EL (cell line): ENCODE measurements at regions not wholly inside any gene's neighbourhood (a gene's known extent, or its start where the extent isn't known, plus 50 kb on each side); places are given as distances from the start of the nearest gene placed in this dataset.

Experiments used
- DNase-seq: peaks from one replicate; pipeline ENCODE4 v3.0.0-alpha.2; 2016

DNA sequence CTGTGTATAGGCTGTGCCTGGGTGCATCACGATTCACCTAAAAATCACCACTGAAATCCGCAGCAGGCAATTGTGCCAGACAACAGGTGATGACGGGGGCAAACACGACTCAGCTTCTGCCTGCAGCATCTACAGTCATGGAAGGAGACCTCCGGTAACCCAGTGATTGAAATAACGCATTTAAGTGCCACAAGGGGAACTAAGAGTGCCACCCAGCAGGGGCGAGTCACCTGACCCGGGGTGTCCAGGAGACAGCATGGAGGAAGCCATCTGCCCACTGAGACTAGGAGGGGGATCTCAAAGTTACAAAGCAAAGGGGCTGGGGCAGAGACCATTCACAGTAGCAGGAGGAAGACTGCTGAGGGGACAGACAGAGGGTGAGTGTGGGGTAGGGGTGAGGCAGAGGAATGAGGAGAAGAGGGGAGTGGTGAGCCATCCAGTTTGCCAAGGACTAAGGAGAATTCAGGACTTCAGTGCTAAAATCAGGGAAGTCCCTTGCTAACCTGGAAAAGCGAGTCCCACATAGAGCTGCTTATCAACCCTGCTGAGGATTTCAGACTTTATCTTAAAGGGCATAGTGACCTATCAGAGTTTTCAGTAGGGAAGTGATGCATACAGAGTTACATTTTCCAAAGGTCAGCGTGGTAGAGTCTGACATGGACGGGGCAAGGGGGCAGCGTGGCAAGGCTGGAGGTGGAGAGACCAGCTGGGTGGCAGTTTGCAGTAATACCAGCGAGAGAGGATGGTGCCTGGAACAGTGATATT lies 256.7 kb upstream of the HES1 start:
- DNase-seq, result no peak

DNA sequence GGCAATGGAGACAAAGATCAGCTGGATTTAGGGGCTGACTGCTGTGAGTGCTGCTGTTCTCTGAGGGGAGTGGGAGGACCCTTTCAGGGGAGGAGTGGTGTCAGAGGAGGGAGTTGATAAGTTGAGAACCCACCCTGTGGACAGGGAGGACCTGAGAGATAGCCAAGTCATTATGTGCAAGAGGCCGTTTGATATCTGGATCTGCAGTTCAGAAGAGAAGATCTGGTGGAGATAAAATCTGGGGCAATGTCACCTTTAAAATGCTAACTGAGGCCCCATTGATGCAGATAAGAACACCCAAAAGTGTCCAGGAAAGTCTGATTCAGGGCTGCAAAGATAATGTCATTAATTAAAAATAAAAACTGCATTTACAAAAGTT lies 256.1 kb upstream of the HES1 start:
- no peak for DNase-seq

DNA sequence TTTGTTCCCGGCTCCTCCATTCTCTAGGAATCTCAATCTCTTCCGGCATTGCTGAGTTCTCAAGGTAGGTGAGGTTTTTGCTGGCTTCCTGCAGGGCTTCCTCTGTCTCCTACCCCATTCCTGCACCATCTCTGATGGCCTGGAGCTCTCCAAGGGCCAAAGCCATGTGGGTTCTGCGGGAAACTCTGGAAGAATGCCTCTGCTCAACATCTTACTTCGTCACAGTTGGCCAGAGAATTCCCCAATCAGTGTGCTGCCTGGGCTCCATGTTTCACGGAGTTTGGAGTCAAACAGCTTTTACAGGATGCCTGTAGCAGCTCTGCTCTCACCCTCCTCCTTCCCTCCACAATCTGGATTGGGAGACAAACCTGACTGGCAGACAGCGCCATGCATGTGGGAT lies 253.9 kb upstream of the HES1 start:
- no peak for DNase-seq

DNA sequence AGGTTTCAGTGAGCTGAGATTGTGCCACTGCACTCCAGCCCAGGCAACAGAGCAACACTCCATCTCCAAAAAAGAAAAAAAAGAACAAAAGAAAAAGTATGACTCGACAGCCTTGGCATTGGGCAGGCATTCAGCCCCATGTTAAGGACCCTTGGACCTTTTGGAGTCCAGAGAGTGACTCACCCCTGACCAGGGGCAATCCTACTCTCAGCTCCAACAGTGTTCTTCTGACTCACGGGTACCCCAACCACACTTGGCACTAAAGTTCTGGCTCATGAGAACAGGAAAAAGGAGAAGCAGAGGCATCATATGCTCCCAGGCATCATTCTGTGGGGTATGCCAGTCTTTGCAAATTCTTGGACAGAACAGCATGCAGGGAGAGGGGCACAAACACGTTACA lies 252.4 kb upstream of the HES1 start:
- peak; percentile 61 for DNase-seq

DNA sequence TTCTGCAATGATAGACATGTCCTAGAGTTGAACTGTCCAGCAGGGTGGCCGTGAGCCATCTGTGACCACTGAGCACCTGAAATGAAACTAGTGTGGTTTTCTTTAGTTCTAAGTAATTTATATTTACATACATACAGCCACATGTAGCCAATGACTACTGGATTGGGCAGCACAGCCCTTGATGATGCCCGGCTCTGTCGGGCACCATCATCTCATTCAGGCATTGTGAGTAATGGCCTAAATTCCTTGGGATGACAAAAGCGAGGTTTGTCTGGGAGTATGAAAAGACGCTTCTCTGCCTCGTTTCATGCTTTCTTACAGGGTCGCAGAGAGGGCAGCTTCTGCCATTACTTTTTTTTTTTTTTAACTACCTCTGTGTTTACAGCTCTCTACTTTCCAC lies 251.9 kb upstream of the HES1 start:
- DNase-seq, result no peak

DNA sequence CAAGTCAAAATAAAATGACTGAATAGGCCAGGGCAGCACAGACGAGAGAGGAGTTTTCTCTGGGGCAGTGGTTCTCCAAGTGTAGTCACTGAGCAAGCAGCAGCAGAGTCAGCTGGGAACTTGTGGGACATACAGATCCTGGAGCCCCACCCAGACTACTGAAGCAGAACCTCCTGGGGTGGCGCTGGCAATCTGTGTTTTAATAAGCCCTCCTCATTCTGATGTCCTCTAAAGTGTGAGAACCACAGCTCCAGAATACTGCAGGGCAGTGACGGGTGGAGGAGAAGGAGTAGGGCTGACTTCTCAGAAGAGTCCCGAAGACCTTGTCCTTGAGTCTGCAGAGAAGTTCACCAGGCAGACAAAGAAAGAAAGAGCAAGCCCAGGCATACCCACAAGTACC lies 251.3 kb upstream of the HES1 start:
- no peak for DNase-seq

DNA sequence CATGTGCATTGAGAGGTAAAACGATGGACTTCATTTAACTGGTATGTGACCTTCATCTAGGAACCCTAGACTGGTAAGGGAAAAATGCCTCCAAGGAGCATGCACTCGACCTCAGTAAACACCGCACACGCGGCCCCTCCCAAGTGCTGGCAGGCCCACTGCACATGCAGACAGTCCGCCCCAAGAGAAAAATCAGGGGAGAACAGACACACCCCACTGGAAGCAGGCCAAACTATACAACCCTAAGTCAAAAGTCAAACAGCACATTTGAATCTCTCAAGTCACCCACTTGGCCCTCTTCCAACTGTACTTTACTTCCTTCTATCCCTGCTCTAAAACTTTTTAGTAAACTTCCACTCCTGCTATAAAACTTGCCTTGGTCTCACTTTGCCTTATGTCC lies 250.1 kb upstream of the HES1 start:
- no peak for DNase-seq

DNA sequence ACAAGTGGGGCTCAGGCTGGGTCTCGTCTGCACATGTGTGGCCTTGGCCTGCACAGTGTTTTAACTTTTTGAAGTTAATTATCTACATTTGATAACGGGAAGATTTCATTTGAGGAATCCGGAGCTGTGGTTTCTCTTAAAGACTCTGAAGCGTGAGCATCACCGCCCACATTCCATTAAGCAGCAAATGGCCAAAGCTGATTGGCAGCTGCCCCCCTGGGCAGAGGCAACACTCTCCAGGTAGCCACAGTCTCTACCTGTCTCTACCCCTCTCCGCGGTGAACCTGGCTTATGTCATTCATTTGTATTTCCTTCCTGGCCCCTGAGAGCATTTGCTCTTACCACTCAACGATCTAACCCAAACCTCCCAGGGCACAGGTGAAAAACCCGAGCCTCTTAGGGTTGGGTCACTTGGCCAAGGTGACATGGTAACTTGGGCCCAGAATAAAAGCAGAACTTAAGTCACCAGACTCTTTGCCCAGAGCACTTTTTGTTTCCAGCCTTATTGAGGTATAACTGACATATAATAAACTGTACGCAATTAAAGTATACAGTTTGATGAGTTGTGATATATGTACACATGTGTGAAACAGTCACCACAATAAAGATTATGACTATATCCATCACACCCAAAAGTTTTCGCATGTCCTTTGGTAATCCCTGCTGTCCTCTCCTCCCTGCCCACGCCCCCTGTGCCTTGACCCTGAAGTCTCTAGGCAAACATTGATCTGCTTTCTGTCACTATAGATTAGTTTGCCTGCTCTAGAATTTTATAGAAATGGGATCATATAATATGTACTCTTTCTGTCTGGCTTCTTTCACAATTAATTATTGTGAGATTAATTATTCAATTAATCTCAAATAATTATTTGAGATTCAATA lies 245.7 kb upstream of the HES1 start:
- no peak for DNase-seq

DNA sequence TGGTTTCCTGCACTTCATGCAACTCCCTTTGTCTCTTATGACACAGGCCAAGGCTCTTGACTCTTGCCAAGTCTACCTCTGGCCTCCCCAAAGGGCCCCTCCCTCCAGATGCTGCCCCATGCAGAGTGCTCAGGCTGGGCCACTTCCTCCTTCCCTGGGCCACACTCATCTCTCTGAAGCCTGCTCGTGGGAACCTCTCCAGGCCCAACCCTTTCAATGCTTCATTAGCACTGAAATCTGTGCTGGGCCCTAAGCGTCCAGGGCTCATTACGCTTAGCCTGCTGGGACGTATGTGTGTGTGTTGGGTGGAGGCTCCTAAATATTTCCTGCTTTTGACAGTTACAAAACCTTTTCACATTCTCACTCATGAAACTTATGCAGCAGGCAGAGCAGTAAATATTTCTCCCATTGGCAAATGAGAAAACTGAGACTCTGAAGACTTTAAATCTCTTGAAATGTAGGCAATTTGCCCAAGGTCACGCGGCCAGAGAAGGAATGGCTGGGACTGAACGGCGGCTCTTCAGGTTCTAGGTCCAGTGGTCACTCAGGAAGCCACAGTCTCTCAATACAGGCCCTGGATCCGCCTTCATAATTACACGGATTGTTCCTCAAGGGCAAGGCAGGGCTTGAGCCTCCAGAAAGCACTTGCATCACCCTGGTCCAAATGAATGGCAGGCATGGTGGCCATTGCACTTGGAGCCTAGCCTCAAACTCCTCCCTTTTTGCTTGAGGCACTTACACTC lies 241.7 kb upstream of the HES1 start:
- no peak for DNase-seq

DNA sequence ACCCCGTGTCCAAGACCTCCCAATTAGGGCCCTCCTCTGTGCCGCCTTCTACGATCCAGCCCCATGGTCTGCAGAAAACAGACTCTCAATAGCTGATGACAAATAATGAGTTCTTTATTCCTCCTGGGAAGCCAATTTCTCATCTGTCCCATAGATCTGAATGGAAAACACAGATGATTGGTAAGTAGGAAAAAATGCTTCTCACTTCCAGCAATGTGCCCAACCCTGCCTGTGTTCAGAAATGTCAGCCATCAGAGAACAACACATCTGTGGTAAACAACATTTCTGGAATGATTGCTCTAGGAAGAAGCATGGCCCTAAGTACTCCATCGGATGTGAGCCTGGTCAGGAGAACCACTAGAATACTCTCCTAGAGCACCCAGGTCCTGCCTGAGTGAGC lies 240.5 kb upstream of the HES1 start:
- DNase-seq, result no peak

DNA sequence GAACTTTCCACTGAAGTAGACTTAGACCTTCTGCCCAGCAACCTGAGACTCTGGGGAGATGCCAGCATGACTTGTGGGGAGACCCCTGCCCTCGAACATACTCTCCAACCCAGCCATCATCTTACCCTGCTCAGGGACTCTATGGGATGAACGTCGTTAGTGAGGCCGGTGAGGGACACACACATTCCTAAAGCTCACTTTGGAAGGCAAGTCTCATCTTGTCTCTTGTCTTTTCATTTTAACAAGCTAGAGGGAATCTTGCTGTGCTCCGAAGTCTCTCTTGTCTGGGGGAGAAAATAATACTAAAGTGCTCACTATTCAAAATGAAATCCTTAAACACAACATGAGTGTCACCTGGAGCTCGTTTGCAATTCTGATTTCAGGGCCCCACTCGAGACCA lies 239.5 kb upstream of the HES1 start:
- no peak for DNase-seq

DNA sequence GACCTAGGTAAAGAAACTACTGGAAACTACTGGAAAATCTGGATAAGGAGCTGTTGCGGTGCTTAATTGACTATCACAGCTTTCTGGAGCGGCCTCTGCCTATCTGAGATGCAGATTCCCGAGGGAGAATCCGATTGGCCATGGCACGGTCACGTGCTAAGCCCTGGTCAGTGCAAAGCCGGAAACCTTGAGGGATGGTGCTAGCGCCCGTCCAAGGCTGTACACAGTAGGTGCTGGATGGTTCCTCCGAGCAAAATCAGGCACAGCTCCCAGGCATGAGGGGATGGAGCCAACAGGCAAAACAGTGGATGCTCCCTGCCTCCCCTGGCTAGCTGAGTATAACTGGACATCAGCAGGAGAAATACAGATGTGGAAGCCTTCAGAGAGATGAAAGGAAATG lies 238.7 kb upstream of the HES1 start:
- DNase-seq, result no peak

DNA sequence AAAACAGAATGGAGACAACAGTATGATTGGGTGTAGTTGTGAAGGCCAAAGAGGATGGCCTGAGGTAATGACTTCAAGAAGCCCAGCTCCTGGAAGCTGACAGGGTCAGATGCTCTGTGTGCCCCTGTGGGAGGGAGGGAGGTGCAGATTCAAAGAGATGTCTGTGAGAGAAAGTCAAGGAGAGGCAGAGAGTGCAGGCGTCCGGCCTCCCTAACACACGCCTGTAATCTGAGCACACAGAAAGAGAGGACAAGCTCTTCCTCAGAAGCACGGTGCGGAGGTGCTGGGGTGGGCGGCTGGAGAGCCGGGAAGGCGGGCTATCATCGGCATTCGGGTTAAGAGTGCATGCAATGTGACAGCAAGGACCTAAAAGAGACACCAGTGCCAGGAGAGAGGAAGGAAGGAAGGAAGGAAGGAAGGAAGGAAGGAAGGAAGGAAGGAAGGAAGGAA lies 238.2 kb upstream of the HES1 start:
- DNase-seq, result no peak

DNA sequence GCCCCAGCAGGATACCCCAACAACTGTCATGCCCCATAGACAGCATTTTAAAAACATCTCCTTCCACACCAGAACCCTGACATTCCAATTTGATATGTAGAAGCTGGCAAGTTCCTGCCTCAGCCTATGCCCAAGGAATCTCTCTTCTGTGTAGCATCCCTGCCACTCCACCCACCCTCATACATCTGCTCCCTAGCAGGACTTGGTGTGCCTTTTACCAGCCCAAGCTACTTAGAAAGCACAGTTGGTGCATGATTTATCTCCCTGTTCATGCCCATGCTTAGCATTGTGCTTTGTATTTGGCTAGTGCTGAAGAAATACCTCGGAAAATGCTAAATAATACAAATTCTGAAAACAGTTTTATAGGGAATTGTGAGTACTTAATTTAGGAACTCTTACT lies 236.9 kb upstream of the HES1 start:
- DNase-seq, result no peak

DNA sequence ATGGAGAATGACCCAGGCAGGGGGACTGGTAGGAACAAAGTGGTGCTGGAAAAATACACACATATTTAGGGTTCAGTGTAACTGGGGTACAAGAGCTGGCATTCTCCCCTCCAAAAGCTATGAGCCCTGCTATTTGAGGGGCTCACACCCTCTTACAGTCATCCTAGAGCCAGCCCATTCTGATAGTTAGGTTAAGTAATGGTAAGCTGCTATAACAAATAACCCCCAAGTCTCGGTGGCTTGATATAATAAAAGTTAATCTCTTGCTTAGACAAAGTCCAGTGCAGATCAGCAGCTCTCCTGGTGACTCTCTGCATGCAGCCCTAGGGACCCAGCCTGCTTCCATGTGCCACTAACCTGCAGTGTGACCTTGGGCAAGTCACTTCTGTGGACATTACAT lies 234.9 kb upstream of the HES1 start:
- no peak for DNase-seq

DNA sequence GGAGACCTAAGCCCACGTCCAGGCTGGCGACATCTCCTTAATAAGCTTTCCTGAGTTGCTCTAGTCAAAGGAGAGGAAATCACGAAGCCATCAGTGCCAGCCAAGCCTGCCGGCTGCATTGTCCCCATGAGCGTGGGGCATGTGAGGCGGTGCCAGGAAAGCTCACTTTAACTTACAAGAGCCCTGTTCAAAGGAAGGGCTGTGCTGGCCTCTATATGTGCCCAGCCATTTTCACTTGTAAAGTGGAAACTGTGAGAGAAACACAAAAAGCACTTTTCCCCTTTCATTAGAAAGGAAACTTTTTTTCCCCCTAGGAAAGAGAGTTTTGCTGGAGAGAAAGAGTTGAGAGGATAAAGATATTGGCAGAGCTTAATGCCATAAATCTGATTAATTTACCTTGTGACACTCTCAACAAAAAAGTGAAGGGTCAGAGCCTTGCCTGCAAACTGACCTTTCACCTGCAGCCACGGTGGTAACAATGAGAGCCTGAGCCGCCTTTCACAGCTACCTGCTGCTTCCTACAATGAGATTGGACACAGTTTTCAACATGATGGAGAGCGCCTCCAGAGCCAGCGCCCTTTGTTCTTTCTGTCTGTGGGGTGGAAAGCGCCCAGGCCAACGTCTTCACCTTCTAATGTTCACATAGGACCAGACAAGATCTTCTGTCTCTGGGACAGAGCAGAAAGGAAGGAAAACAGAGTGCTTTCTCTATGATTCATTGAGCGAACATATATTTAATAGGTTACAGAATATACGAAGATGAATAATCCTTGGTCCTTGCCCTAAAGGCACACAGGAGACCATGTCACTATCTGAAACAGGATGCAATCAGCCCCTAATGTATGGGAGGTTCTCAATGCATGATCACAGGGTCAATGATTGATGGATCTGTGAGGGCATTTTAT lies 233.1 kb upstream of the HES1 start:
- no peak for DNase-seq

DNA sequence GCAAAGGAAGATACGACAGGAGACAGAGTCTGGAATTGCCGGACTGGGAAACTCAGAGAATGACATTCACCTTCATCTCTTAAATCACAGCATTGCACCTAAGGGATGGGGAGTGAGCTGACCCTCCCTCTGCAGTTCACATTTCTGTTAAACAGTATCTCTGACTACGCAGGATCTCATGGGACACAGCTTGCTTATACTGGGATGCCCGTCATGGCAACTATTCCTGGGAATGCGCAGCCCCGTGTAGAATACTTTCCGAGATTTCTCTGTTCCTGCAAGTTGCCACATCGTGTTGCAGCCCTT lies 232.5 kb upstream of the HES1 start:
- no peak for DNase-seq

DNA sequence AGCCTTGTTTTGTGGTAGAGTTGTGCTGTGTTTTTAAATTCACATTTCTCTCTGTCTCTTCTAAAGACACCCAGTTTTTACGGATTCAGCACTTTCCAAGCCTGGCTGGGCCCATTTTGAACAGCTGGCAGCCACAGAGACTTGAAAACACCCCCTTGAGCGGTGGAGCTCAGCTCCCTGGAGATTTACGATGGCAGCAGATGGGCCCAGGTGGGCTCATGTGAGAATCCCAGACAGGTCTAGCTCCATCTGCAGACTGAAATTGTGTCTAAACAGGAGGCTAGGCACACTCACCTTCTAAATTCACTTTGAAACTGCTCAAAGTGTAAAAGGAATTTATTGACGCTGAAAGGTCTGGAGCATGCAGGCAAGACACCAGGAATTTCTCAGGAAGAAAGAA lies 232.0 kb upstream of the HES1 start:
- no peak for DNase-seq

DNA sequence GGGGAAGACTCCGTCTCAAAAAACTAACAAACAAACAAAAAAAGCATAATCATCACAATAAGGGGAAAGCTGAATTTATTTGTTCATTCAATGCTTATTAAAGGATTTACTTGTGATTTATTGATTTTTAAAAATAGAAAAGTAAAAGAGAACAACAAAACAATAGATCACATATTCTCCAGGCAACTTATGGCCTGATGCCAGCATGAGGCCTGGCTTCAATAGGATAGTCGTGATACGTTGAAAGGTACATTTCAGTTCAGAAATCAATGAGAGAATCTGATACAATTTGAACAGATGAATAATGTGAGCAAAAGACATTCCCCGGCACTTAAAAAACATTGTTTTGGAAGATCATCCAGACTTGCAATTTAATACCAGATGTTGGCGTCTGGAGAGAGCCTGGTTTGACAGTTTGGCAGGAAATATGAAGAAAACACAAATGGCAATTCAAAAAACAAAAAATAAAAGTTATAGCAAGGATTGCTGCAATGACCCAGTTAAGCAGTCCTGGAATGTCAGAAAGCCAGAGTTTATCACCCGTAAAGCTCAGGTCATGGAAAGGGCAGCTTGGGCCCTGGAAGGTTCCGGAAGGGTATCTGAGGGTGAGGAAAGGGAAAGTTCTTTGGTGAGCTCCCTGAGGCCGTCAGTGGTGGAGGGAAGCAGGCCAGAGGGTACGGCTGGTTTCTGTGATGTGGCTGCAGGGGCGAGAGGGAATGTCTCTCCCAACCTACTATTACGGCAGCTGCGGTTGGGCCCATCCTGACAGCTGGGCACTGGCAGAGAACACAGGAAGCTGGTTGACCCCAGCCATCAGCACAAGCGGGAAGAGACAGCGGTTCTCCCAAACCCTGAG lies 230.2 kb upstream of the HES1 start:
- DNase-seq, result no peak

DNA sequence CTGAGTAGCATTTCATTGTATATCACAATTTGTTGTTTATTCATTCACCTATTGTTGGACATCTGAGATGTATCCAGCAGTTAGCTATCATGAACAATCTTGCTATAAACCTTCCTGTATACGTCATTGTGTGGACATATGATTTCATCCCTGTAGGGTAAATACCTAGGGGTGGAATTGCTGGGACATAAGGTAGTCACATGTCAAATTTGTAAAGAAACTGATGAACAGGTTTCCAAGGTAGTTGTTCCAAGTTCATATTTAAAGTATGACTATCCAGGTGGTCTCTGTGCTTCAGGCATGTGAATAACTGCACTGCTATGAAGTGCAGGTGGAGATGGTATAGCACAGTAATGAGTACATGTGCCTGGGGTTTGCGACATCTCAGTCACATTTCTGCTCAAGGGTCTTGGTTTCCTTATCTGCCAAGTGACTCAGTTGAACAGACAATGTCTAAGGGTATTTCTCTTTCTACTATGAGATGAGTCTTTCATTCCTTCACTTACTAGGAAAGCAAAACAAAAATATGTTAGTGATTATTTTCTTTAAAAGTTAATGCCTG lies 229.0 kb upstream of the HES1 start:
- no peak for DNase-seq

DNA sequence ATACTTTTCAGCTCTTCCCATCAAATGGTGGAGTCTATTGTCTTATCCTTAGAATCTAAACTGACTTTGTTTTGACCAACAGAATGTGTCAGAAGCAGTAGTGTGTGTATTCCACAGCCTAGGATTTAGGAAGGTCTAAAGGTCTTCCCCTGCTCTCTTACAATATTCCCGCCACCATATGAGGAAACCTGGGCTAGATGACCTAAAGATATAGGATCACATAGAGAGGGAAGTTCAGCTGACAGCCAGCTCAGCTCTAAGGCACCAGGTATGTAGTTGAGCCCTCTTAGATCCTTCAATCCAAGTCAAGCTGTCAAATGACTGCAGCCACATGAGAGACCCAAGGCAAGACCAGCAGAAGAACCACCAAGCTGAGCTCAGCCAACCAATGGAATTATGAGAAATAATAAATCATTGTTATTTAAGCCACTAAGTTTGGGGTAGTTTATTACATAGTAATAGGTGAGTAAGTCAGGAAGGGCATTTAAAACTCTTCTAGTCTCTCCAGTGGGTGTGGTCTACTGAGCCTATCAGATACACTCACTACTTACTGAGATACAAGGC lies 227.7 kb upstream of the HES1 start:
- no peak for DNase-seq
